WERI-Rb-1 (cell line): ENCODE measurements at regions not wholly inside any gene's neighbourhood (a gene's known extent, or its start where the extent isn't known, plus 50 kb on each side); places are given as distances from the start of the nearest gene placed in this dataset.

Experiments
- DNase-seq: peaks from one replicate; pipeline ENCODE4 v3.0.0-alpha.2; 2020
- H3K27ac ChIP-seq: fragments of 250-450 bp; sonication (Bioruptor Pico); 2 replicates; pipeline ENCODE4 v1.5.1; 2020; ENCODE audit warnings: mild to moderate bottlenecking, moderate library complexity
- H3K27me3 ChIP-seq: fragments of 250-450 bp; sonication (Bioruptor Pico); 2 replicates; pipeline ENCODE4 v1.5.1; 2021; ENCODE audit warnings: mild to moderate bottlenecking, low read depth, moderate library complexity; ENCODE audit not compliant: insufficient read depth, severe bottlenecking
- H3K36me3 ChIP-seq: fragments of 250-450 bp; sonication (Bioruptor Pico); 2 replicates; pipeline ENCODE4 v1.5.1; 2020; ENCODE audit warnings: mild to moderate bottlenecking, moderate library complexity
- H3K4me3 ChIP-seq: 2 replicates; pipeline ENCODE4 v1.5.1; 2011; ENCODE audit warnings: low read depth, mild to moderate bottlenecking, control low read depth, low read length
- H3K9me3 ChIP-seq: fragments of 250-450 bp; sonication (Bioruptor Pico); 2 replicates; pipeline ENCODE4 v1.5.1; 2021; ENCODE audit warnings: mild to moderate bottlenecking, moderate library complexity; ENCODE audit not compliant: severe bottlenecking
- CTCF ChIP-seq: IDR thresholded peaks from 2 replicates; pipeline ENCODE4 v1.5.1; 2011; ENCODE audit warnings: low read depth, mild to moderate bottlenecking, control low read depth, inconsistent platforms, low read length

- TF ChIP-seq CTCF, result no peak
- H3K4me3 ChIP-seq, result no peak overlapping the region
- H3K36me3 ChIP-seq, result no peaks in the 10 kb centered on the region
- H3K27ac ChIP-seq, result no peak overlapping the region
- no peak for DNase-seq
- peaks cover 14% of the 10 kb centered on the region for H3K9me3 ChIP-seq
- H3K27me3 ChIP-seq, result no peaks in the 10 kb centered on the region
These were observed 112.7 kb upstream of the BACE2 start for GRCh38 chr21:41055266-41055665.

DNA sequence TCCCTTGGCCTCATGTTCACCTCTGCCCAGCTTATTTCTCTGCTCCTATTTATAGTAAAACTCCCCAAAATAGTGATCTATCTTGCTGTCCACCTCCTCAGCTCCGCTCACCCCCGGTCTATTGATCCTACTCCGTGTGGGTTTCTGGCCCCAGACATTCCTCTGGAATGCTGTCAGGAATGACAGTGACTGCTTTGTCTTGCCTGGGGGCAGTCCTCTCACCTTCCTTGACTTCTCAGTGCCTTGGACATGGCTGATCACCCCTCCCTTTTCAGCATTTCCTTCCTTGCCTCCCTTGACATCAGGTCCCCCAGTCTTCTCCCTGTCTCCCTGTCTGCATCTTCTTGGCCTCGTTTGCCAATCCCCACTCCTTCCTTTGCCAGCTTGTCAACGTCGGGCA lies 108.1 kb upstream of the BACE2 start:
- TF ChIP-seq CTCF, result no peak
- Histone ChIP-seq H3K36me3 (no peaks in the 10 kb centered on the region), H3K27me3 (no peaks in the 10 kb centered on the region), H3K27ac (no peak overlapping the region), H3K4me3 (no peak overlapping the region), H3K9me3 (peaks cover 14% of the 10 kb centered on the region)
- no peak for DNase-seq

- H3K9me3 ChIP-seq, result peaks cover 14% of the 10 kb centered on the region
- H3K36me3 ChIP-seq, result no peaks in the 10 kb centered on the region
- no peak overlapping the region for H3K27ac ChIP-seq
These were observed 106.3 kb upstream of the BACE2 start for GRCh38 chr21:41061701-41062100.

DNA sequence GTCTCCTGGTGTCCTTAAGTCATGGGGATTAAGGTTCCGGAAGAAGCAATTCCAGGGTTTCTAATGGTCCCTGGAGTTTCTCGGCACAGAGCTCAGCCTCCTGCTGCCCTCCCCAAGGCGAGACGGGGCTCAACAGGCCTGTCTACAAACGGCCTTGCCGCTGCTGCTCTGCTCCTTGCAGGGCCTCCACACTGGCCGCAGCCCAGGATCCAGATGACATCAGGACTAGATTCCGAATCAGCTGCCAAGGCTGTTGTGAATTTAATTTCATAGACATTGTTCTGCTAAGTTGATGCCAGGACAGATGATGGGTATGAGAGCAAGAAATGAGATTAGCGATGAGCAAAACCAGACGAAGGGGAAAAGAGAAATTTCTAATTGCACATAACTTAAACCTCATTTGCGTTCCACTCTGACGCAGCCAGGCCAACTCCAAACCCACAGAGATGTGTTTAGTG lies 103.6 kb upstream of the BACE2 start:
- no peak overlapping the region for H3K27ac ChIP-seq
- no peaks in the 10 kb centered on the region for H3K36me3 ChIP-seq
- TF ChIP-seq CTCF, result no peak

More at GRCh38 chr21:41061701-41062100, 106.3 kb upstream of the BACE2 start:
- Histone ChIP-seq H3K27me3 (no peaks in the 10 kb centered on the region), H3K4me3 (no peak overlapping the region)
- no peak for TF ChIP-seq CTCF
- no peak for DNase-seq

DNA sequence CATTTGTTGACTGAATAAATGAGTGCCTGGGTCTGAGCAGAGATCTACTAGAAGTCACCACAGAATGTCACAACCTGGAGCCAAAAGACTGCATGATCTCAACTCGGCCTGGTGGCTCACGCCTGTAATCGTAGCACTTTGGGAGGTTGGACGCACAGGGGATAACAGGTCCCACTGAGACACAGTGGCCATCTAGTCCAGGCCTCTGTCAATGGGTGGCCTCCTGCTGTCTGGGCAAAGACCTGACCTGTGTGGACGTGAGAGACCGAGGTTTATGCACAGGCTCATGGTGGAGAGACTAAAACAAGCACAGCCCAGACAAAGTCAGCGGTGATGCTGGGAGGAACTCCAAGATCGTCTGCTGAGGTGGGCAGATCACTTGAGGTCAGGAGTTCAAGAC lies 103.0 kb upstream of the BACE2 start:
- DNase-seq, result no peak
- Histone ChIP-seq H3K36me3 (no peaks in the 10 kb centered on the region), H3K4me3 (no peak overlapping the region), H3K27me3 (peaks cover 6% of the 10 kb centered on the region), H3K9me3 (peaks cover 5% of the 10 kb centered on the region), H3K27ac (no peak overlapping the region)
- TF ChIP-seq CTCF, result no peak

More for the DNA sequence above, 103.6 kb upstream of the BACE2 start:
- H3K9me3 ChIP-seq, result peaks cover 5% of the 10 kb centered on the region
- peaks cover 6% of the 10 kb centered on the region for H3K27me3 ChIP-seq
- H3K4me3 ChIP-seq, result no peak overlapping the region
- no peak for DNase-seq

DNA sequence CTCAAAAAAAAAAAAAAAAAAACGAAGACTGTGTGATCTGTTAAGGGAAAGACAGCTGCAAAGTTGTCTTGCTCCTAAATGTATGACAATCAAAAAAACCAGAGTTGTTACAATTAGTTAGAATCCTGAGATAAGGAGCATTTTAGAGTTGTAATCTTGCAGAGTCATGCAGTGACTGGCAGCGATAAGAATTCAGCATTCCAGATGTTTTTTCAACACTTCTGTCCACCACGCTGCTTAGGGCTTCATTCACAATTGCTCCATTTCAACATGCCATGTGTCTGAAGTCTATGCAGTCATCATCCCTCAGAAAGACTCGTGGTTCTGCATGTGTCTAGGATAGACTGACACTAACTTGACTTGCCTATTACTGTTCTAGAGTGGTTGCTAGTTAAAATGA lies 102.4 kb upstream of the BACE2 start:
- Histone ChIP-seq H3K27ac (no peak overlapping the region), H3K36me3 (no peaks in the 10 kb centered on the region), H3K4me3 (no peak overlapping the region), H3K27me3 (peaks cover 6% of the 10 kb centered on the region), H3K9me3 (no peaks in the 10 kb centered on the region)
- DNase-seq, result no peak
- no peak for TF ChIP-seq CTCF
